Loucy (cell line): ENCODE measurements at regions not wholly inside any gene's neighbourhood (a gene's known extent, or its start where the extent isn't known, plus 50 kb on each side); places are given as distances from the start of the nearest gene placed in this dataset.

Source experiments
- H2AFZ ChIP-seq: fragments of 200-600 bp; sonication (generic); 2 replicates; pipeline ENCODE4 v1.6.0; 2016; ENCODE audit warnings: antibody characterized with exemption, mild to moderate bottlenecking, low read length, moderate library complexity
- H3F3A ChIP-seq: fragments of 200-600 bp; 2 replicates; pipeline ENCODE4 v1.6.0; 2016; ENCODE audit warnings: antibody characterized with exemption, low read depth, mild to moderate bottlenecking
- H3K27me3 ChIP-seq: fragments of 200-600 bp; sonication (generic); 2 replicates; pipeline ENCODE4 v1.6.1; 2014; ENCODE audit warnings: low read length, mild to moderate bottlenecking; ENCODE audit not compliant: insufficient read depth, poor library complexity, severe bottlenecking
- H3K36me3 ChIP-seq: fragments of 200-600 bp; sonication (generic); 2 replicates; pipeline ENCODE4 v1.6.1; 2016; ENCODE audit warnings: low read length; ENCODE audit not compliant: insufficient read depth
- H3K4me1 ChIP-seq: fragments of 200-600 bp; sonication (generic); 2 replicates; pipeline ENCODE4 v1.5.1; 2014; ENCODE audit warnings: low read length, mild to moderate bottlenecking; ENCODE audit not compliant: insufficient read depth, poor library complexity, severe bottlenecking
- H3K4me2 ChIP-seq: fragments of 200-600 bp; sonication (generic); 2 replicates; pipeline ENCODE4 v1.6.0; 2014; ENCODE audit warnings: antibody characterized with exemption, low read length, low read depth, mild to moderate bottlenecking; ENCODE audit not compliant: poor library complexity, severe bottlenecking
- H3K4me3 ChIP-seq: fragments of 200-600 bp; sonication (generic); 2 replicates; pipeline ENCODE4 v1.5.1; 2014; ENCODE audit warnings: low read length, mild to moderate bottlenecking, mixed read lengths; ENCODE audit not compliant: poor library complexity, severe bottlenecking
- H3K79me2 ChIP-seq: fragments of 200-600 bp; sonication (generic); 2 replicates; pipeline ENCODE4 v1.6.1; 2014; ENCODE audit warnings: low read length; ENCODE audit not compliant: insufficient read depth
- H3K9ac ChIP-seq: fragments of 200-600 bp; sonication (generic); 2 replicates; pipeline ENCODE4 v1.6.0; 2014; ENCODE audit warnings: mild to moderate bottlenecking, low read depth, low read length, moderate library complexity; ENCODE audit not compliant: poor library complexity, severe bottlenecking
- H3K9me2 ChIP-seq: fragments of 200-600 bp; sonication (generic); replicated peaks from 2 replicates; pipeline ENCODE4 v1.6.1; 2016; ENCODE audit warnings: low read depth, low read length, mixed read lengths
- H3K9me3 ChIP-seq: fragments of 200-600 bp; sonication (generic); 2 replicates; pipeline ENCODE4 v1.6.1; 2014; ENCODE audit warnings: mild to moderate bottlenecking, antibody characterized with exemption, low read length, low read depth; ENCODE audit not compliant: insufficient read depth
- H4K20me1 ChIP-seq: fragments of 200-600 bp; sonication (generic); 2 replicates; pipeline ENCODE4 v1.6.0; 2014; ENCODE audit warnings: antibody characterized with exemption, low read length, mild to moderate bottlenecking; ENCODE audit not compliant: insufficient read depth, poor library complexity, severe bottlenecking
- CTCF ChIP-seq: fragments of 200-600 bp; sonication (generic); conservative IDR thresholded peaks from 2 replicates; pipeline ENCODE4 v1.5.1; 2014; ENCODE audit warnings: mild to moderate bottlenecking, antibody characterized with exemption, low read length
- EZH2phosphoT487 ChIP-seq: fragments of 200-600 bp; IDR thresholded peaks from 2 replicates; pipeline ENCODE4 v1.6.1; 2018; ENCODE audit warnings: antibody characterized with exemption, mild to moderate bottlenecking, moderate library complexity, borderline replicate concordance

GRCh38 chr11:11780858-11781257 is 60.9 kb upstream of the USP47 start:
- no peak for TF ChIP-seq CTCF
- no peak for TF ChIP-seq EZH2phosphoT487

GRCh38 chr11:11779975-11780374 is 61.8 kb upstream of the USP47 start:
- TF ChIP-seq EZH2phosphoT487, result no peak
- no peak for TF ChIP-seq CTCF
- H3K4me3 ChIP-seq, result no peak overlapping the region
- no peaks in the 10 kb centered on the region for H4K20me1 ChIP-seq
- no peak overlapping the region for H2AFZ ChIP-seq
- no peaks in the 10 kb centered on the region for H3K9me3 ChIP-seq
- H3K36me3 ChIP-seq, result no peaks in the 10 kb centered on the region
- H3F3A ChIP-seq, result no peaks in the 10 kb centered on the region
- H3K9ac ChIP-seq, result no peak overlapping the region
- H3K4me1 ChIP-seq, result no peaks in the 10 kb centered on the region
- no peak overlapping the region for H3K4me2 ChIP-seq
- no peaks in the 10 kb centered on the region for H3K27me3 ChIP-seq
- H3K9me2 ChIP-seq, result no peaks in the 10 kb centered on the region
- H3K79me2 ChIP-seq, result no peaks in the 10 kb centered on the region

More at GRCh38 chr11:11780858-11781257, 60.9 kb upstream of the USP47 start:
- no peaks in the 10 kb centered on the region for H4K20me1 ChIP-seq
- no peak overlapping the region for H3K4me2 ChIP-seq
- H3K4me1 ChIP-seq, result no peaks in the 10 kb centered on the region
- H3K27me3 ChIP-seq, result no peaks in the 10 kb centered on the region
- no peak overlapping the region for H3K9ac ChIP-seq
- no peaks in the 10 kb centered on the region for H3F3A ChIP-seq
- H2AFZ ChIP-seq, result no peak overlapping the region
- no peaks in the 10 kb centered on the region for H3K9me2 ChIP-seq
- H3K9me3 ChIP-seq, result no peaks in the 10 kb centered on the region
- H3K4me3 ChIP-seq, result no peak overlapping the region
- no peaks in the 10 kb centered on the region for H3K36me3 ChIP-seq
- no peaks in the 10 kb centered on the region for H3K79me2 ChIP-seq

GRCh38 chr11:11777897-11778296 is 63.9 kb upstream of the USP47 start:
- Histone ChIP-seq H3K4me3 (no peak overlapping the region), H3K4me2 (no peak overlapping the region), H3K9me2 (no peaks in the 10 kb centered on the region), H3K9ac (no peak overlapping the region), H3K9me3 (no peaks in the 10 kb centered on the region), H2AFZ (no peak overlapping the region), H3K27me3 (no peaks in the 10 kb centered on the region), H3F3A (no peaks in the 10 kb centered on the region), H3K36me3 (no peaks in the 10 kb centered on the region), H3K79me2 (no peaks in the 10 kb centered on the region), H4K20me1 (no peaks in the 10 kb centered on the region), H3K4me1 (no peaks in the 10 kb centered on the region)
- TF ChIP-seq CTCF, result no peak
- no peak for TF ChIP-seq EZH2phosphoT487
